HL-60 (cell line): ENCODE measurements at regions not wholly inside any gene's neighbourhood (a gene's known extent, or its start where the extent isn't known, plus 50 kb on each side); places are given as distances from the start of the nearest gene placed in this dataset.

Source experiments
- DNase-seq, 2 experiments: peaks; one replicate each; pipeline ENCODE4 v3.0.0-alpha.2; 2010 to 2020; ENCODE audit warnings: low read depth in 1 of 2, low spot score in 1 of 2
- H3K27ac ChIP-seq: fragments of 250-450 bp; sonication (Bioruptor Pico); replicated peaks from 2 replicates; pipeline ENCODE4 v1.5.1; 2020; ENCODE audit warnings: mild to moderate bottlenecking, moderate library complexity
- H3K27me3 ChIP-seq: fragments of 250-450 bp; sonication (Bioruptor Pico); 2 replicates; pipeline ENCODE4 v1.5.1; 2021; ENCODE audit warnings: mild to moderate bottlenecking, moderate library complexity; ENCODE audit not compliant: insufficient read depth, poor library complexity, severe bottlenecking
- H3K4me3 ChIP-seq: replicated peaks from 2 replicates; pipeline ENCODE4 v1.5.1; 2011; ENCODE audit warnings: mild to moderate bottlenecking, control low read depth, low read length; ENCODE audit not compliant: insufficient read depth
- GABPA ChIP-seq: IDR thresholded peaks from 2 replicates; pipeline ENCODE4 v1.6.1; 2012; ENCODE audit warnings: low read depth
- POLR2AphosphoS5 ChIP-seq: IDR thresholded peaks from 2 replicates; pipeline ENCODE4 v1.6.1; 2012; ENCODE audit warnings: low read depth
- SPI1 ChIP-seq: IDR thresholded peaks from 2 replicates; pipeline ENCODE4 v1.6.1; 2012; ENCODE audit warnings: low read depth, mild to moderate bottlenecking, borderline replicate concordance
- TF ChIP-seq, protein P1 (sequence below): IDR thresholded peaks from one replicate; pipeline ENCODE4 v1.5.1; 2011; ENCODE audit warnings: low read length, control low read depth, inconsistent platforms; ENCODE audit not compliant: insufficient read depth
- TF ChIP-seq, protein P2 (sequence below): IDR thresholded peaks from 2 replicates; pipeline ENCODE4 v1.6.1; 2012; ENCODE audit warnings: low read depth; ENCODE audit not compliant: insufficient replicate concordance

DNA sequence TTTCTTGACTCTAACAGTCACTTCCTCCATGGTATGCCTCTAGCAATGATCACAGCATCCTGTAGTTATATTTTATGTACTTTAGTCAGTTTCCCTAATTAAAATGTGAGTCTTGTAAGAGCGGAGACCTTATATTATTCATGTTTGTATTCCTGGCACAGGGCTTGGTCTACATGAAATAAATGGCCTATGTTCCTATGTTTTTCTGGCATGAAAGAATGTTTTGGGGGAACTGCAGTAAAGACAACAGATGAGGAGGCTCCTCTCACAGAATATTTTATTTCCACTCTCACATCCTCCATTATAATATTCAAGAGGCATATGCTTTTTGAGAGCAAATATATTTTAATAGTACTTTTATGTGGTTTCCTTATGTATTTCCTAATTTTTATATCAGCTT is 429.8 kb upstream of the PDE3A start:
- TF ChIP-seq GABPA (no peak), POLR2AphosphoS5 (no peak), SPI1 (no peak)
- TF ChIP-seq, protein P1, sequence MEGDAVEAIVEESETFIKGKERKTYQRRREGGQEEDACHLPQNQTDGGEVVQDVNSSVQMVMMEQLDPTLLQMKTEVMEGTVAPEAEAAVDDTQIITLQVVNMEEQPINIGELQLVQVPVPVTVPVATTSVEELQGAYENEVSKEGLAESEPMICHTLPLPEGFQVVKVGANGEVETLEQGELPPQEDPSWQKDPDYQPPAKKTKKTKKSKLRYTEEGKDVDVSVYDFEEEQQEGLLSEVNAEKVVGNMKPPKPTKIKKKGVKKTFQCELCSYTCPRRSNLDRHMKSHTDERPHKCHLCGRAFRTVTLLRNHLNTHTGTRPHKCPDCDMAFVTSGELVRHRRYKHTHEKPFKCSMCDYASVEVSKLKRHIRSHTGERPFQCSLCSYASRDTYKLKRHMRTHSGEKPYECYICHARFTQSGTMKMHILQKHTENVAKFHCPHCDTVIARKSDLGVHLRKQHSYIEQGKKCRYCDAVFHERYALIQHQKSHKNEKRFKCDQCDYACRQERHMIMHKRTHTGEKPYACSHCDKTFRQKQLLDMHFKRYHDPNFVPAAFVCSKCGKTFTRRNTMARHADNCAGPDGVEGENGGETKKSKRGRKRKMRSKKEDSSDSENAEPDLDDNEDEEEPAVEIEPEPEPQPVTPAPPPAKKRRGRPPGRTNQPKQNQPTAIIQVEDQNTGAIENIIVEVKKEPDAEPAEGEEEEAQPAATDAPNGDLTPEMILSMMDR: no peak
- TF ChIP-seq, protein P2, sequence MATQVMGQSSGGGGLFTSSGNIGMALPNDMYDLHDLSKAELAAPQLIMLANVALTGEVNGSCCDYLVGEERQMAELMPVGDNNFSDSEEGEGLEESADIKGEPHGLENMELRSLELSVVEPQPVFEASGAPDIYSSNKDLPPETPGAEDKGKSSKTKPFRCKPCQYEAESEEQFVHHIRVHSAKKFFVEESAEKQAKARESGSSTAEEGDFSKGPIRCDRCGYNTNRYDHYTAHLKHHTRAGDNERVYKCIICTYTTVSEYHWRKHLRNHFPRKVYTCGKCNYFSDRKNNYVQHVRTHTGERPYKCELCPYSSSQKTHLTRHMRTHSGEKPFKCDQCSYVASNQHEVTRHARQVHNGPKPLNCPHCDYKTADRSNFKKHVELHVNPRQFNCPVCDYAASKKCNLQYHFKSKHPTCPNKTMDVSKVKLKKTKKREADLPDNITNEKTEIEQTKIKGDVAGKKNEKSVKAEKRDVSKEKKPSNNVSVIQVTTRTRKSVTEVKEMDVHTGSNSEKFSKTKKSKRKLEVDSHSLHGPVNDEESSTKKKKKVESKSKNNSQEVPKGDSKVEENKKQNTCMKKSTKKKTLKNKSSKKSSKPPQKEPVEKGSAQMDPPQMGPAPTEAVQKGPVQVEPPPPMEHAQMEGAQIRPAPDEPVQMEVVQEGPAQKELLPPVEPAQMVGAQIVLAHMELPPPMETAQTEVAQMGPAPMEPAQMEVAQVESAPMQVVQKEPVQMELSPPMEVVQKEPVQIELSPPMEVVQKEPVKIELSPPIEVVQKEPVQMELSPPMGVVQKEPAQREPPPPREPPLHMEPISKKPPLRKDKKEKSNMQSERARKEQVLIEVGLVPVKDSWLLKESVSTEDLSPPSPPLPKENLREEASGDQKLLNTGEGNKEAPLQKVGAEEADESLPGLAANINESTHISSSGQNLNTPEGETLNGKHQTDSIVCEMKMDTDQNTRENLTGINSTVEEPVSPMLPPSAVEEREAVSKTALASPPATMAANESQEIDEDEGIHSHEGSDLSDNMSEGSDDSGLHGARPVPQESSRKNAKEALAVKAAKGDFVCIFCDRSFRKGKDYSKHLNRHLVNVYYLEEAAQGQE: no peak
- Histone ChIP-seq H3K27ac (no peak overlapping the region), H3K4me3 (no peak overlapping the region), H3K27me3 (no peaks in the 10 kb centered on the region)
- DNase-seq: no peak

DNA sequence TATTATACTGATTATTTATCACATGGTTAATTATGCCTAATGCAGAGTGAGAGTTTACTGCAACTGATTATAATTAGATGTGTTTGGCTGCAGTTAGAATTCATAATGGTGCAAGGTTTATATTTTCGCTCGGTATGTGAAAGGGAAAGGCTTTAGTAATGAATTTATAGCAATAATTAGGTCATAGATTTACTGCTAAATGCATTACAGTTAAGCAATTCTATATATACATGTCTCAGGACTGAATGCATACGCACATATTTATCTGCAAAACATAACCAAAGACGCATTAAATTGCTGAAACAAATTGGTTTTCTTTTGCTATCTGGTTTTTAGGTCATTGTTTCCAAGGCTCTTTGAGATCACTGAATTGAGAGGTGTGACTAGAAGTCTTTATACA is 428.1 kb upstream of the PDE3A start:
- TF ChIP-seq POLR2AphosphoS5: no peak
- no peak for TF ChIP-seq SPI1
- no peak for TF ChIP-seq GABPA
- TF ChIP-seq, protein P2: no peak
- TF ChIP-seq, protein P1: no peak
- no peak for DNase-seq

DNA sequence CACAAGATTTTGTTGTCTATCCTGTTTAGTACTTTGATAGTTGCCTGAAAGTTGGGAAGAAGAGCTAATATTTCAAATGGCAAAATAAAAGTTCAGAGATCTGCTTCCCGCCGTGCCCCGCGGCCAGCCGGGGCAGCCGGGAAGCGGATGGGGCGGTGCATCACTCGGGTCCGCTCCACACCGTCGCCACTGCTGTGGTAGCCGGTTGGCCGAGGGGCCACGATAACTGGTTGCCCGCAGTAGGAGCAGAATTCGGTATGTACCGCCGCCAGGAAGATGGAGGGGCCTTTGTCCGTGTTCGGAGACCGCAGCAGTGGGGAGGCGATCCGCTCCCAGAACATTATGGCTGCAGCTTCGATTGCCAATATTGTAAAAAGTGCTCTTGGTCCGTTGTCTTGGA is 427.2 kb upstream of the PDE3A start:
- H3K4me3 ChIP-seq: no peak overlapping the region
- no peak overlapping the region for H3K27ac ChIP-seq
- H3K27me3 ChIP-seq: no peaks in the 10 kb centered on the region
- TF ChIP-seq, protein P1: no peak
- no peak for TF ChIP-seq SPI1
- no peak for DNase-seq

More for the DNA sequence above, 428.1 kb upstream of the PDE3A start:
- H3K27me3 ChIP-seq: no peaks in the 10 kb centered on the region
- no peak overlapping the region for H3K27ac ChIP-seq
- no peak overlapping the region for H3K4me3 ChIP-seq

DNA sequence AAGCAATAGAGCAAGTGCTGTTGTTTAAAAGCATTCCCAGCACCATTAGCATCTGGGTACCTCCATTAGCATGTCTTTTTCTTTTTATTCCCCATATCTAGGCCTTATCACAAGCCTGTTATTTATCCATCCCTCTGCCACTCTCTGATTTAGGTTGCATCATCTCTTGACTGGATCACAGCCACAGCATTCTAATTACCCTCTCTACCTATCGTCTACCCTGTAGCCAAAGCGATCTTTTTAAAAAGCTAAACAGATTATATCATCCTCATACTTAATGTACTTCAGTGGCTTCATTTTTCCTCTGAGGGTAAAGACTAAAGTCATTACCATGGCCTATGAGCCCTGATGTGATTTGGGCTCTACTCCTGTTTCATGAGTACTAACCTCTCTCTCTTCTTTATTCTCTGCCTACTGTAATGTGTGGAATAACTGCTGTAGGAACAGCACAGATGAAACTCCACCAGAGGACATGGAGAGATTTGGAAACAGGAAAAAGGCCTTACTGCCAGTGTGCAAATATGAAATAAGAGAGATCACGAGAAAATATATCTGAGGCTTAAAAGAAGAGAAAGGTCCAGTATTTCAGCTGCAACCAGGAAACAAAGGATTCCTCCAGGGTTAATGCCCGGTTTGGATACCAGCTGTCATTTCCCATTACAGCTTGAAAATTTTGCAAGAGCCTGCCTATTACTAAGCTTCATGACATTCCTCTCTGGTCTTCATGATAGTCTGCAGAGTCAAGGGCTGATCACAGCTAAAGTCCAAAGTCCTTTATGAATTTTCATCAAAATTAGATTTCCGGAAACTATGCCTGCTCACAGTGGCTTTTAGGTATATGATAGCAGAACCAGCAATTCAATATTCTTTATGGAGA is 422.5 kb upstream of the PDE3A start:
- no peaks in the 10 kb centered on the region for H3K27me3 ChIP-seq
- TF ChIP-seq, protein P1: no peak
- no peak for TF ChIP-seq POLR2AphosphoS5
- no peak for TF ChIP-seq GABPA
- TF ChIP-seq SPI1: no peak
- TF ChIP-seq, protein P2: no peak
- no peak overlapping the region for H3K27ac ChIP-seq
- H3K4me3 ChIP-seq: no peak overlapping the region
- no peak for DNase-seq
